ENCODE measurements at regions not wholly inside any gene's neighbourhood (a gene's known extent, or its start where the extent isn't known, plus 50 kb on each side); places are given as distances from the start of the nearest gene placed in this dataset.

GRCh38 chr4:175407926-175408325, 404.1 kb downstream of the GPM6A start:
- H3K4me1 Mint-ChIP-seq = no peaks in the 10 kb centered on the region
- DNase-seq (no peak), ATAC-seq (no peak)
- Histone ChIP-seq H3K9me3 (ENCODE audit: control insufficient read depth, insufficient read depth, low read length) (no peaks in the 10 kb centered on the region), H3K27me3 (ENCODE audit: control insufficient read depth, insufficient read depth, low read length) (no peaks in the 10 kb centered on the region), H3K27ac (ENCODE audit: low read length) (no peak overlapping the region), H3K4me1 (ENCODE audit: control insufficient read depth, insufficient read depth, low read length) (no peaks in the 10 kb centered on the region), H3K4me3 (ENCODE audit: low read length) (no peak overlapping the region), H3K36me3 (ENCODE audit: control insufficient read depth, insufficient read depth, low read length) (no peaks in the 10 kb centered on the region)
- H3K36me3 Mint-ChIP-seq = no peaks in the 10 kb centered on the region
- no peak overlapping the region for H3K4me3 Mint-ChIP-seq
- no peak for TF ChIP-seq CTCF (IDR thresholded peaks at IDR 0.05)
- no peaks in the 10 kb centered on the region for H3K27me3 Mint-ChIP-seq (ENCODE audit: low read depth in 2 of 2)
- no peak overlapping the region for H3K27ac Mint-ChIP-seq
- intact Hi-C loops (cut with micrococcal nuclease) = no loop called here
- peaks cover 5 to 12% of the 10 kb centered on the region in 2 donors for H3K9me3 Mint-ChIP-seq
- WGBS (ENCODE audit: insufficient coverage) = 100% methylated on average over 2 of the region's 2 CpGs

- no peak overlapping the region for H3K4me3 Mint-ChIP-seq
- no peak for ATAC-seq
- Histone ChIP-seq H3K4me1 (ENCODE audit: control insufficient read depth, insufficient read depth, low read length) (no peaks in the 10 kb centered on the region), H3K27me3 (ENCODE audit: control insufficient read depth, insufficient read depth, low read length) (no peaks in the 10 kb centered on the region), H3K36me3 (ENCODE audit: control insufficient read depth, insufficient read depth, low read length) (no peaks in the 10 kb centered on the region), H3K27ac (ENCODE audit: low read length) (no peak overlapping the region), H3K4me3 (ENCODE audit: low read length) (no peak overlapping the region), H3K9me3 (ENCODE audit: control insufficient read depth, insufficient read depth, low read length) (peaks cover 8% of the 10 kb centered on the region)
- H3K27me3 Mint-ChIP-seq (ENCODE audit: low read depth in 2 of 2) = no peaks in the 10 kb centered on the region
- no peaks in the 10 kb centered on the region for H3K36me3 Mint-ChIP-seq
- intact Hi-C loops (cut with micrococcal nuclease) = no loop called here
- DNase-seq = no peak
- no peaks in the 10 kb centered on the region for H3K4me1 Mint-ChIP-seq
- H3K27ac Mint-ChIP-seq = no peak overlapping the region
- peaks cover 6 to 19% of the 10 kb centered on the region in 2 donors for H3K9me3 Mint-ChIP-seq
- TF ChIP-seq CTCF (IDR thresholded peaks at IDR 0.05) = no peak
These were observed 400.8 kb downstream of the GPM6A start for GRCh38 chr4:175411251-175411650.

- WGBS (ENCODE audit: insufficient coverage) = 54% methylated on average over 3 of the region's 3 CpGs
- no peak overlapping the region for H3K27ac Mint-ChIP-seq
- H3K4me1 ChIP-seq (ENCODE audit: control insufficient read depth, insufficient read depth, low read length) = no peaks in the 10 kb centered on the region
- TF ChIP-seq CTCF (IDR thresholded peaks at IDR 0.05) = no peak
- DNase-seq (no peak), ATAC-seq (no peak)
- no peak overlapping the region for H3K4me3 ChIP-seq (ENCODE audit: low read length)
- no peaks in the 10 kb centered on the region for H3K4me1 Mint-ChIP-seq
- H3K9me3 Mint-ChIP-seq = peaks cover 6 to 19% of the 10 kb centered on the region in 2 donors
- H3K27me3 Mint-ChIP-seq (ENCODE audit: low read depth in 2 of 2) = no peaks in the 10 kb centered on the region
- H3K36me3 Mint-ChIP-seq = no peaks in the 10 kb centered on the region
- H3K27ac ChIP-seq (ENCODE audit: low read length) = no peak overlapping the region
- H3K36me3 ChIP-seq (ENCODE audit: control insufficient read depth, insufficient read depth, low read length) = no peaks in the 10 kb centered on the region
- no peak overlapping the region for H3K4me3 Mint-ChIP-seq
- H3K27me3 ChIP-seq (ENCODE audit: control insufficient read depth, insufficient read depth, low read length) = no peaks in the 10 kb centered on the region
- intact Hi-C loops (cut with micrococcal nuclease) = no loop called here
- H3K9me3 ChIP-seq (ENCODE audit: control insufficient read depth, insufficient read depth, low read length) = peaks cover 8% of the 10 kb centered on the region
These were observed 399.9 kb downstream of the GPM6A start for GRCh38 chr4:175412161-175412560.

- Histone ChIP-seq H3K4me1 (ENCODE audit: control insufficient read depth, insufficient read depth, low read length) (no peaks in the 10 kb centered on the region), H3K9me3 (ENCODE audit: control insufficient read depth, insufficient read depth, low read length) (peaks cover 8% of the 10 kb centered on the region), H3K27me3 (ENCODE audit: control insufficient read depth, insufficient read depth, low read length) (no peaks in the 10 kb centered on the region), H3K27ac (ENCODE audit: low read length) (no peak overlapping the region), H3K4me3 (ENCODE audit: low read length) (no peak overlapping the region), H3K36me3 (ENCODE audit: control insufficient read depth, insufficient read depth, low read length) (no peaks in the 10 kb centered on the region)
- intact Hi-C loops (cut with micrococcal nuclease) = no loop called here
- ATAC-seq (no peak), DNase-seq (no peak)
- Mint-ChIP-seq H3K27ac (no peak overlapping the region), H3K36me3 (no peaks in the 10 kb centered on the region), H3K9me3 (peaks cover 8 to 19% of the 10 kb centered on the region in 2 donors), H3K27me3 (ENCODE audit: low read depth in 2 of 2) (no peaks in the 10 kb centered on the region), H3K4me3 (no peak overlapping the region), H3K4me1 (no peaks in the 10 kb centered on the region)
- TF ChIP-seq CTCF (IDR thresholded peaks at IDR 0.05) = no peak
- WGBS (ENCODE audit: insufficient coverage) = 0% methylated on average over 1 of the region's 2 CpGs
These were observed 399.3 kb downstream of the GPM6A start for GRCh38 chr4:175412746-175413145.

Data from natural killer cell (primary cell).